Stimulated activated effector memory CD8-positive, alpha-beta T cell treated with anti-CD3 and anti-CD28 coated beads, Interleukin-12 subunit alpha, Interleukin-12 subunit beta, amount 100 ng/mL, for 72 hours (primary cell): ENCODE measurements at regions not wholly inside any gene's neighbourhood (a gene's known extent, or its start where the extent isn't known, plus 50 kb on each side); places are given as distances from the start of the nearest gene placed in this dataset.

ENCODE experiments used
- ATAC-seq: fragments of 150-1000 bp; cut with Tn5 transposase; 2 replicates; pipeline ENCODE4 v1.10.0; 2021
- DNase-seq, 2 donors: peaks; one replicate each; pipeline ENCODE4 v3.0.0; 2021 to 2022; ENCODE audit warnings: low spot score in 2 of 2
- H3K27ac Mint-ChIP-seq: one replicate; pipeline ENCODE4 v1.8.0; 2022; ENCODE audit warnings: mild to moderate bottlenecking, mixed read lengths
- H3K36me3 Mint-ChIP-seq: one replicate; pipeline ENCODE4 v1.8.0; 2022; ENCODE audit warnings: mild to moderate bottlenecking, mixed read lengths
- H3K4me1 Mint-ChIP-seq: one replicate; pipeline ENCODE4 v1.8.0; 2022; ENCODE audit warnings: mixed read lengths
- H3K4me3 Mint-ChIP-seq: one replicate; pipeline ENCODE4 v1.8.0; 2022; ENCODE audit warnings: mild to moderate bottlenecking, mixed read lengths
- H3K9me3 Mint-ChIP-seq: one replicate; pipeline ENCODE4 v1.8.0; 2022; ENCODE audit warnings: mixed read lengths

- Mint-ChIP-seq H3K4me3 (no peak overlapping the region), H3K4me1 (no peaks in the 10 kb centered on the region), H3K9me3 (no peaks in the 10 kb centered on the region), H3K36me3 (no peaks in the 10 kb centered on the region), H3K27ac (no peak overlapping the region)
- ATAC-seq (no peak), DNase-seq (no peak)
Measured at GRCh38 chr16:26342621-26343020, 650.9 kb downstream of the HS3ST4 start.

GRCh38 chr16:26344240-26344776 is 652.5 kb downstream of the HS3ST4 start:
- H3K27ac Mint-ChIP-seq, result no peak overlapping the region
- H3K9me3 Mint-ChIP-seq, result no peaks in the 10 kb centered on the region
- H3K4me1 Mint-ChIP-seq, result no peaks in the 10 kb centered on the region
- DNase-seq (no peak), ATAC-seq (no peak)
- no peaks in the 10 kb centered on the region for H3K36me3 Mint-ChIP-seq
- H3K4me3 Mint-ChIP-seq, result no peak overlapping the region

GRCh38 chr16:26344976-26345375 is 653.2 kb downstream of the HS3ST4 start:
- no peak overlapping the region for H3K4me3 Mint-ChIP-seq
- H3K36me3 Mint-ChIP-seq, result no peaks in the 10 kb centered on the region
- DNase-seq (no peak), ATAC-seq (peak; percentile 21)
- no peaks in the 10 kb centered on the region for H3K9me3 Mint-ChIP-seq
- no peak overlapping the region for H3K27ac Mint-ChIP-seq
- no peaks in the 10 kb centered on the region for H3K4me1 Mint-ChIP-seq

GRCh38 chr16:26345966-26346365 is 654.2 kb downstream of the HS3ST4 start:
- DNase-seq (no peak), ATAC-seq (no peak)
- H3K4me3 Mint-ChIP-seq, result no peak overlapping the region
- H3K4me1 Mint-ChIP-seq, result no peaks in the 10 kb centered on the region
- no peak overlapping the region for H3K27ac Mint-ChIP-seq
- peaks cover under 1% of the 10 kb centered on the region for H3K9me3 Mint-ChIP-seq
- no peaks in the 10 kb centered on the region for H3K36me3 Mint-ChIP-seq

- H3K36me3 Mint-ChIP-seq, result no peaks in the 10 kb centered on the region
- H3K4me3 Mint-ChIP-seq, result no peak overlapping the region
- H3K27ac Mint-ChIP-seq, result no peak overlapping the region
- peaks cover 4% of the 10 kb centered on the region for H3K9me3 Mint-ChIP-seq
- ATAC-seq, result no peak
- DNase-seq, result no peak
- H3K4me1 Mint-ChIP-seq, result no peaks in the 10 kb centered on the region
Measured at GRCh38 chr16:26348095-26348494, 656.3 kb downstream of the HS3ST4 start.

GRCh38 chr16:26360867-26361266 is 669.1 kb downstream of the HS3ST4 start:
- Mint-ChIP-seq H3K27ac (no peak overlapping the region), H3K4me1 (no peaks in the 10 kb centered on the region), H3K4me3 (no peak overlapping the region), H3K36me3 (no peaks in the 10 kb centered on the region), H3K9me3 (no peaks in the 10 kb centered on the region)
- DNase-seq (no peak), ATAC-seq (no peak)

- H3K27ac Mint-ChIP-seq, result no peak overlapping the region
- H3K4me1 Mint-ChIP-seq, result no peaks in the 10 kb centered on the region
- ATAC-seq, result no peak
- DNase-seq, result no peak
- no peak overlapping the region for H3K4me3 Mint-ChIP-seq
- no peaks in the 10 kb centered on the region for H3K9me3 Mint-ChIP-seq
- no peaks in the 10 kb centered on the region for H3K36me3 Mint-ChIP-seq
Measured at GRCh38 chr16:26363581-26363980, 671.8 kb downstream of the HS3ST4 start.

- Mint-ChIP-seq H3K36me3 (no peaks in the 10 kb centered on the region), H3K4me1 (no peaks in the 10 kb centered on the region), H3K4me3 (no peak overlapping the region), H3K27ac (no peak overlapping the region), H3K9me3 (no peaks in the 10 kb centered on the region)
- DNase-seq (no peak), ATAC-seq (no peak)
Measured at GRCh38 chr16:26365161-26365940, 673.6 kb downstream of the HS3ST4 start.

GRCh38 chr16:26371349-26371869 is 679.6 kb downstream of the HS3ST4 start:
- H3K27ac Mint-ChIP-seq, result no peak overlapping the region
- DNase-seq, result no peak
- H3K4me3 Mint-ChIP-seq, result no peak overlapping the region
- no peaks in the 10 kb centered on the region for H3K4me1 Mint-ChIP-seq
- no peaks in the 10 kb centered on the region for H3K36me3 Mint-ChIP-seq
- ATAC-seq, result no peak
- peaks cover 6% of the 10 kb centered on the region for H3K9me3 Mint-ChIP-seq

- no peaks in the 10 kb centered on the region for H3K4me1 Mint-ChIP-seq
- no peak overlapping the region for H3K27ac Mint-ChIP-seq
- DNase-seq, result no peak
- peaks cover 6% of the 10 kb centered on the region for H3K9me3 Mint-ChIP-seq
- no peaks in the 10 kb centered on the region for H3K36me3 Mint-ChIP-seq
- ATAC-seq, result no peak
- H3K4me3 Mint-ChIP-seq, result no peak overlapping the region
Measured at GRCh38 chr16:26374279-26374925, 682.6 kb downstream of the HS3ST4 start.

GRCh38 chr16:26382586-26382985 is 684.1 kb upstream of the C16orf82 start:
- H3K4me1 Mint-ChIP-seq, result no peaks in the 10 kb centered on the region
- no peaks in the 10 kb centered on the region for H3K36me3 Mint-ChIP-seq
- DNase-seq, result no peak
- H3K4me3 Mint-ChIP-seq, result no peak overlapping the region
- H3K27ac Mint-ChIP-seq, result no peak overlapping the region
- H3K9me3 Mint-ChIP-seq, result no peaks in the 10 kb centered on the region
- ATAC-seq, result no peak

- Mint-ChIP-seq H3K4me3 (no peak overlapping the region), H3K9me3 (no peaks in the 10 kb centered on the region), H3K36me3 (no peaks in the 10 kb centered on the region), H3K4me1 (no peaks in the 10 kb centered on the region), H3K27ac (no peak overlapping the region)
- ATAC-seq (no peak), DNase-seq (no peak)
Measured at GRCh38 chr16:26386096-26386495, 680.6 kb upstream of the C16orf82 start.

- H3K4me3 Mint-ChIP-seq, result no peak overlapping the region
- no peak overlapping the region for H3K27ac Mint-ChIP-seq
- peaks cover 6% of the 10 kb centered on the region for H3K9me3 Mint-ChIP-seq
- no peaks in the 10 kb centered on the region for H3K36me3 Mint-ChIP-seq
- no peaks in the 10 kb centered on the region for H3K4me1 Mint-ChIP-seq
- no peak for ATAC-seq
- no peak for DNase-seq
Measured at GRCh38 chr16:26391833-26392232, 674.9 kb upstream of the C16orf82 start.

- Mint-ChIP-seq H3K4me3 (no peak overlapping the region), H3K4me1 (no peaks in the 10 kb centered on the region), H3K9me3 (peaks cover 6% of the 10 kb centered on the region), H3K36me3 (no peaks in the 10 kb centered on the region), H3K27ac (no peak overlapping the region)
- ATAC-seq, result no peak
- DNase-seq, result no peak
Measured at GRCh38 chr16:26394409-26394808, 672.3 kb upstream of the C16orf82 start.

GRCh38 chr16:26395700-26396099 is 671.0 kb upstream of the C16orf82 start:
- H3K36me3 Mint-ChIP-seq, result no peaks in the 10 kb centered on the region
- no peak for ATAC-seq
- H3K9me3 Mint-ChIP-seq, result peaks cover 6% of the 10 kb centered on the region
- H3K27ac Mint-ChIP-seq, result no peak overlapping the region
- no peaks in the 10 kb centered on the region for H3K4me1 Mint-ChIP-seq
- DNase-seq, result no peak
- H3K4me3 Mint-ChIP-seq, result no peak overlapping the region
